ENCODE measurements at regions not wholly inside any gene's neighbourhood (a gene's known extent, or its start where the extent isn't known, plus 50 kb on each side); places are given as distances from the start of the nearest gene placed in this dataset.

- WGBS (ENCODE audit: insufficient coverage) = 82% methylated on average over 10 of the region's 10 CpGs
- Histone ChIP-seq H3K9me3 (ENCODE audit: control insufficient read depth, insufficient read depth, low read length) (no peaks in the 10 kb centered on the region), H3K27ac (ENCODE audit: low read length) (no peak overlapping the region), H3K4me3 (ENCODE audit: low read length) (no peak overlapping the region), H3K4me1 (ENCODE audit: control insufficient read depth, insufficient read depth, low read length) (no peaks in the 10 kb centered on the region), H3K36me3 (ENCODE audit: control insufficient read depth, insufficient read depth, low read length) (no peaks in the 10 kb centered on the region), H3K27me3 (ENCODE audit: control insufficient read depth, insufficient read depth, low read length) (no peaks in the 10 kb centered on the region)
- Mint-ChIP-seq H3K9me3 (no peaks in the 10 kb centered on the region), H3K4me1 (no peaks in the 10 kb centered on the region), H3K27me3 (ENCODE audit: low read depth in 2 of 2) (no peaks in the 10 kb centered on the region), H3K27ac (no peak overlapping the region), H3K36me3 (no peaks in the 10 kb centered on the region), H3K4me3 (no peak overlapping the region)
- intact Hi-C loops (cut with micrococcal nuclease) = no loop called here
- TF ChIP-seq CTCF (IDR thresholded peaks at IDR 0.05) = no peak
- no peak for ATAC-seq
- no peak for DNase-seq
Measured at GRCh38 chr12:128078301-128078971, 188.5 kb upstream of the TMEM132C start.

GRCh38 chr12:128079446-128079845 lies 187.5 kb upstream of the TMEM132C start:
- Mint-ChIP-seq H3K27ac (no peak overlapping the region), H3K27me3 (ENCODE audit: low read depth in 2 of 2) (no peaks in the 10 kb centered on the region), H3K4me3 (no peak overlapping the region), H3K4me1 (no peaks in the 10 kb centered on the region), H3K9me3 (no peaks in the 10 kb centered on the region), H3K36me3 (no peaks in the 10 kb centered on the region)
- 82% methylated on average over 8 of the region's 8 CpGs for WGBS (ENCODE audit: insufficient coverage)
- Histone ChIP-seq H3K36me3 (ENCODE audit: control insufficient read depth, insufficient read depth, low read length) (no peaks in the 10 kb centered on the region), H3K9me3 (ENCODE audit: control insufficient read depth, insufficient read depth, low read length) (no peaks in the 10 kb centered on the region), H3K27ac (ENCODE audit: low read length) (no peak overlapping the region), H3K4me3 (ENCODE audit: low read length) (no peak overlapping the region), H3K4me1 (ENCODE audit: control insufficient read depth, insufficient read depth, low read length) (no peaks in the 10 kb centered on the region), H3K27me3 (ENCODE audit: control insufficient read depth, insufficient read depth, low read length) (no peaks in the 10 kb centered on the region)
- TF ChIP-seq CTCF (IDR thresholded peaks at IDR 0.05) = no peak
- intact Hi-C loops (cut with micrococcal nuclease) = no loop called here
- no peak for DNase-seq
- ATAC-seq = no peak

GRCh38 chr12:128083132-128083729 lies 183.7 kb upstream of the TMEM132C start:
- WGBS (ENCODE audit: insufficient coverage) = 88% methylated on average over 7 of the region's 7 CpGs
- Mint-ChIP-seq H3K9me3 (peaks cover under 1 to 1% of the 10 kb centered on the region in 2 donors), H3K4me1 (no peaks in the 10 kb centered on the region), H3K27me3 (ENCODE audit: low read depth in 2 of 2) (no peaks in the 10 kb centered on the region), H3K4me3 (no peak overlapping the region), H3K27ac (no peak overlapping the region), H3K36me3 (no peaks in the 10 kb centered on the region)
- no peaks in the 10 kb centered on the region for H3K27me3 ChIP-seq (ENCODE audit: control insufficient read depth, insufficient read depth, low read length)
- DNase-seq (no peak), ATAC-seq (no peak)
- H3K36me3 ChIP-seq (ENCODE audit: control insufficient read depth, insufficient read depth, low read length) = no peaks in the 10 kb centered on the region
- no peaks in the 10 kb centered on the region for H3K4me1 ChIP-seq (ENCODE audit: control insufficient read depth, insufficient read depth, low read length)
- no peak for TF ChIP-seq CTCF (IDR thresholded peaks at IDR 0.05)
- no peaks in the 10 kb centered on the region for H3K9me3 ChIP-seq (ENCODE audit: control insufficient read depth, insufficient read depth, low read length)
- intact Hi-C loops (cut with micrococcal nuclease) = no loop called here
- H3K4me3 ChIP-seq (ENCODE audit: low read length) = no peak overlapping the region
- no peak overlapping the region for H3K27ac ChIP-seq (ENCODE audit: low read length)

- TF ChIP-seq CTCF (IDR thresholded peaks at IDR 0.05) = no peak
- no peaks in the 10 kb centered on the region for H3K36me3 Mint-ChIP-seq
- intact Hi-C loops (cut with micrococcal nuclease) = no loop called here
- Histone ChIP-seq H3K27me3 (ENCODE audit: control insufficient read depth, insufficient read depth, low read length) (no peaks in the 10 kb centered on the region), H3K9me3 (ENCODE audit: control insufficient read depth, insufficient read depth, low read length) (peaks cover 4% of the 10 kb centered on the region), H3K27ac (ENCODE audit: low read length) (no peak overlapping the region), H3K4me1 (ENCODE audit: control insufficient read depth, insufficient read depth, low read length) (no peaks in the 10 kb centered on the region), H3K36me3 (ENCODE audit: control insufficient read depth, insufficient read depth, low read length) (no peaks in the 10 kb centered on the region), H3K4me3 (ENCODE audit: low read length) (no peak overlapping the region)
- DNase-seq = no peak
- peaks cover 0 to 2% of the 10 kb centered on the region in 2 donors for H3K27me3 Mint-ChIP-seq (ENCODE audit: low read depth in 2 of 2)
- H3K27ac Mint-ChIP-seq = no peak overlapping the region
- no peak overlapping the region for H3K4me3 Mint-ChIP-seq
- ATAC-seq = no peak
- no peaks in the 10 kb centered on the region for H3K4me1 Mint-ChIP-seq
- H3K9me3 Mint-ChIP-seq = peaks cover 2 to 4% of the 10 kb centered on the region in 2 donors
Measured at GRCh38 chr12:128088926-128089325, 178.0 kb upstream of the TMEM132C start.

Measured in natural killer cell (primary cell).